ENCODE measurements at regions not wholly inside any gene's neighbourhood (a gene's known extent, or its start where the extent isn't known, plus 50 kb on each side); places are given as distances from the start of the nearest gene placed in this dataset.

DNA sequence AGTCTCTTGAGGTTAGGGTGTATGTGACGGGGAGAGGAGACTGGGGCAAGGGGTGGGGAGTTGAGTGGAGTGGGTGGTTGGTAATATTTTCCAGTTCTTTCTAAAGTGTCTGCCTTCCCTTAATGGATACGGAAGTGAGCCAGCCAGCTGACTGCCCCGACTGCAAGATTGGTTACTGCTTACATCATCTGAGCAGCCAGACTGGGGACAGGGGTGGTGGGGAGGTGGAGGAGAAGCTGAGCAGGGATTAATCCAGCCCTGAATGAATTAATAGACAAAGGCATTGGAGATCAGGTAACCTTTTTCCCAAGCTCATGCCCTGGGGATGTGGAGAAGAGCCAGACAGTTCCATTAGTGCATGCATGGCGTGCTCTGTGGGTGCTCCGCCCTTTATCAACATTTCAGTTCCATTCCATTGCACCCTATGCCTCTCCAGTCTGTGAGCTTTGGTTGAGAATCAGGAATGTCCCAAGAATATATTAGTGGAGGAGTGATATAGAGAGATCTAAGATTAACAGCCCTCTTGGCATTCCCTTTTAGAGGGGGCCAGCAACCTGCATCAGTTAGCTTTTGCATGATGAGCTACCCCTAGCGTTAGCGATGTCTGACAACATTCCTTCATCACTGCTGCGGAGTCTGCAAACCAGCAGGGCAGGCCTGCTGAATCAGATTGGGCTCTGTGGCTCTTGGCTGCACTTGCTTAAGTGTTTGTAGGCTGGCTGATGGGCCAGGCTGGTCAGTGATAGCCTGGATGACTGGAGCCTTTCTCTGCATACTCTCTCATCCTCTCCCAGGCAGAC is 67.4 kb downstream of the TNP1 start:
- H3K9me3 ChIP-seq (ENCODE audit: control insufficient read depth, insufficient read depth, low read depth, low read length): no peaks in the 10 kb centered on the region
- no peaks in the 10 kb centered on the region for H4K20me1 ChIP-seq (ENCODE audit: control insufficient read depth, extremely low read depth, insufficient read depth, low read length)
- no peak overlapping the region for H3K9ac ChIP-seq (ENCODE audit: insufficient read depth, low read length)
- no peak for TF ChIP-seq EZH2 (IDR thresholded peaks at IDR 0.05; ENCODE audit: low read length, missing control alignments)
- no peak for TF ChIP-seq CTCF (conservative IDR thresholded peaks at IDR 0.05 in 1 of 2, IDR thresholded peaks at IDR 0.05 in 1 of 2; ENCODE audit: low read depth in 1 of 2, low read length in 2 of 2)
- H3K27me3 ChIP-seq (ENCODE audit: control insufficient read depth, insufficient read depth, low read length): no peaks in the 10 kb centered on the region
- H3K36me3 ChIP-seq (ENCODE audit: control insufficient read depth, insufficient read depth, low read length): no peaks in the 10 kb centered on the region
- H2AFZ ChIP-seq (ENCODE audit: low read length): no peak overlapping the region
- no peaks in the 10 kb centered on the region for H3K4me1 ChIP-seq (ENCODE audit: control insufficient read depth, extremely low read depth, insufficient read depth, low read length)
- no peak overlapping the region for H3K27ac ChIP-seq (ENCODE audit: insufficient read depth, low read length)
- no peak overlapping the region for H3K4me2 ChIP-seq (ENCODE audit: extremely low read depth, insufficient read depth, low read length)
- peak; percentile 49 to 87 for DNase-seq (ENCODE audit: low read depth in 2 of 2)
- no peaks in the 10 kb centered on the region for H3K79me2 ChIP-seq (ENCODE audit: control insufficient read depth, insufficient read depth, low read length)
- no peak overlapping the region for H3K4me3 ChIP-seq (replicated peaks in 1 of 4; ENCODE audit: control extremely low read depth in 1 of 4, insufficient read depth in 1 of 4, low read depth in 3 of 4, low read length in 4 of 4)

GRCh38 chr2:216791303-216791702 is 68.6 kb downstream of the TNP1 start:
- no peak overlapping the region for H3K4me3 ChIP-seq (replicated peaks in 1 of 4; ENCODE audit: control extremely low read depth in 1 of 4, insufficient read depth in 1 of 4, low read depth in 3 of 4, low read length in 4 of 4)
- no peaks in the 10 kb centered on the region for H3K9me3 ChIP-seq (ENCODE audit: control insufficient read depth, insufficient read depth, low read depth, low read length)
- no peaks in the 10 kb centered on the region for H4K20me1 ChIP-seq (ENCODE audit: control insufficient read depth, extremely low read depth, insufficient read depth, low read length)
- H3K36me3 ChIP-seq (ENCODE audit: control insufficient read depth, insufficient read depth, low read length): no peaks in the 10 kb centered on the region
- no peaks in the 10 kb centered on the region for H3K4me1 ChIP-seq (ENCODE audit: control insufficient read depth, extremely low read depth, insufficient read depth, low read length)
- H2AFZ ChIP-seq (ENCODE audit: low read length): no peak overlapping the region
- no peak overlapping the region for H3K9ac ChIP-seq (ENCODE audit: insufficient read depth, low read length)
- H3K4me2 ChIP-seq (ENCODE audit: extremely low read depth, insufficient read depth, low read length): no peak overlapping the region
- DNase-seq (ENCODE audit: low read depth in 2 of 2): peak in 1 of 2 donors; percentile 25
- TF ChIP-seq CTCF (conservative IDR thresholded peaks at IDR 0.05 in 1 of 2, IDR thresholded peaks at IDR 0.05 in 1 of 2; ENCODE audit: low read depth in 1 of 2, low read length in 2 of 2) (no peak), EZH2 (IDR thresholded peaks at IDR 0.05; ENCODE audit: low read length, missing control alignments) (no peak)
- no peaks in the 10 kb centered on the region for H3K79me2 ChIP-seq (ENCODE audit: control insufficient read depth, insufficient read depth, low read length)
- H3K27me3 ChIP-seq (ENCODE audit: control insufficient read depth, insufficient read depth, low read length): no peaks in the 10 kb centered on the region
- H3K27ac ChIP-seq (ENCODE audit: insufficient read depth, low read length): no peak overlapping the region

DNA sequence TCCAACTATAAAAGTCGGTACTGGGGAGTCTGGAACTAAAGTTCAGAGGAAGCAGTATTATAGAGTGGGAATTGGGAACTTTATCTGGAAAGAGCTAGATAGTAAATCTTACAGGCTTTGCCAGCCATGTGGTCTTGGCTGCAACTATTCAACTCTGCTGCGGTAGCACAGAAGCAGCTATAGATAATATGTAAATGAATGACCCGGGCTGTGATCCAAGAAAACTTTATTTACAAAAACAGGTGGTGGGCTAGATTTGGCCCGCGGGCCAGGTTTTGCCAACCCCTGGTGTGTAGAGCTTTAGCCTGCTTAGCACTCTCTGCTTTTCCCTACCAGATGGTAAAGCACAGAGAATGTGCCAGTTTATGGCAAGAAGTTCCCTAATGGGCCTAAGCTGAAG is 70.8 kb downstream of the TNP1 start:
- Histone ChIP-seq H3K27me3 (ENCODE audit: control insufficient read depth, insufficient read depth, low read length) (no peaks in the 10 kb centered on the region), H3K9me3 (ENCODE audit: control insufficient read depth, insufficient read depth, low read depth, low read length) (no peaks in the 10 kb centered on the region), H3K4me2 (ENCODE audit: extremely low read depth, insufficient read depth, low read length) (no peak overlapping the region), H3K36me3 (ENCODE audit: control insufficient read depth, insufficient read depth, low read length) (no peaks in the 10 kb centered on the region), H3K79me2 (ENCODE audit: control insufficient read depth, insufficient read depth, low read length) (no peaks in the 10 kb centered on the region), H3K4me3 (replicated peaks in 1 of 4; ENCODE audit: control extremely low read depth in 1 of 4, insufficient read depth in 1 of 4, low read depth in 3 of 4, low read length in 4 of 4) (no peak overlapping the region), H3K4me1 (ENCODE audit: control insufficient read depth, extremely low read depth, insufficient read depth, low read length) (no peaks in the 10 kb centered on the region), H3K9ac (ENCODE audit: insufficient read depth, low read length) (no peak overlapping the region), H2AFZ (ENCODE audit: low read length) (no peak overlapping the region), H4K20me1 (ENCODE audit: control insufficient read depth, extremely low read depth, insufficient read depth, low read length) (no peaks in the 10 kb centered on the region), H3K27ac (ENCODE audit: insufficient read depth, low read length) (no peak overlapping the region)
- no peak for DNase-seq (ENCODE audit: low read depth in 2 of 2)
- TF ChIP-seq CTCF (conservative IDR thresholded peaks at IDR 0.05 in 1 of 2, IDR thresholded peaks at IDR 0.05 in 1 of 2; ENCODE audit: low read depth in 1 of 2, low read length in 2 of 2) (no peak), EZH2 (IDR thresholded peaks at IDR 0.05; ENCODE audit: low read length, missing control alignments) (no peak)

All from fibroblast of lung (primary cell).